GM12878 (cell line): ENCODE measurements at regions not wholly inside any gene's neighbourhood (a gene's known extent, or its start where the extent isn't known, plus 50 kb on each side); places are given as distances from the start of the nearest gene placed in this dataset.

ENCODE experiments used
- ATAC-seq: fragments of 200-7000 bp; cut with Tn5 transposase; 3 replicates; pipeline ENCODE4 v1.9.1; 2020; ENCODE audit warnings: mild to moderate bottlenecking, moderate library complexity
- BruUV-seq: library from RNA; stranded (reverse); fragments of 400-500 nt; replicated peaks from 2 replicates; lab custom pipeline; 2021; lab: Mats Ljungman, UMichigan
- CTCF ChIA-PET: fragments of 300-600 bp; sonication (Branson Sonifier 250); formaldehyde crosslinking; extraction: SDS; loops from one replicate; lab custom pipeline; 2021; ENCODE audit warnings: inconsistent platforms; lab: Yijun Ruan, JAX
- POLR2A ChIA-PET: fragments of 350-600 bp; formaldehyde crosslinking; extraction: SDS; loops from one replicate; lab custom pipeline; 2021; ENCODE audit warnings: inconsistent platforms; lab: Charles Lee
- RAD21 ChIA-PET: fragments of 300-600 bp; sonication (Branson Sonifier 250); formaldehyde crosslinking; loops from one replicate; lab custom pipeline; 2023; ENCODE audit warnings: antibody characterized with exemption; ENCODE audit not compliant: unreplicated experiment; lab: Charles Lee
- SMC1A ChIA-PET: fragments of 300-600 bp; sonication (Branson Sonifier 250); formaldehyde crosslinking; loops from one replicate; lab custom pipeline; 2023; ENCODE audit not compliant: unreplicated experiment, uncharacterized antibody; lab: Charles Lee
- DNase-seq: peaks from one replicate; pipeline ENCODE4 v3.0.0-alpha.2; 2011; ENCODE audit warnings: low read depth, low spot score
- FAIRE-seq: peaks from 3 replicates; lab custom pipeline; 2011; peaks lifted over from hg19 to GRCh38; lab: Jason Lieb, UNC
- H2AFZ ChIP-seq: 2 replicates; pipeline ENCODE4 v1.6.0; 2011; ENCODE audit warnings: low read depth, low read length, control low read depth; ENCODE audit not compliant: control insufficient read depth
- H3K27ac ChIP-seq: 2 replicates; pipeline ENCODE4 v1.5.1; 2011; ENCODE audit warnings: control low read depth; ENCODE audit not compliant: control insufficient read depth, insufficient read depth
- H3K27me3 ChIP-seq, 2 experiments: replicated peaks in 1 of 2; 2 replicates each; pipeline versions ENCODE4 v1.6.0 to v1.6.1; 2011; ENCODE audit warnings: low read length in 1 of 2; ENCODE audit not compliant: control insufficient read depth in 2 of 2, insufficient read depth in 2 of 2
- H3K36me3 ChIP-seq, 2 experiments: 2 replicates each; pipeline ENCODE4 v1.5.1; 2011; ENCODE audit warnings: low read length in 1 of 2; ENCODE audit not compliant: control insufficient read depth in 2 of 2, insufficient read depth in 2 of 2
- H3K4me1 ChIP-seq: 2 replicates; pipeline ENCODE4 v1.6.1; 2011; ENCODE audit warnings: mild to moderate bottlenecking, low read length, moderate library complexity, mixed read lengths; ENCODE audit not compliant: control insufficient read depth, insufficient read depth
- H3K4me2 ChIP-seq: 2 replicates; pipeline ENCODE4 v1.6.0; 2011; ENCODE audit warnings: control low read depth; ENCODE audit not compliant: control insufficient read depth, insufficient read depth
- H3K4me3 ChIP-seq: fragments of 200-600 bp; sonication (generic); 2 replicates; pipeline ENCODE4 v1.5.1; 2016
- H3K79me2 ChIP-seq: 2 replicates; pipeline ENCODE4 v1.6.0; 2011; ENCODE audit warnings: low read length; ENCODE audit not compliant: control insufficient read depth, insufficient read depth
- H3K9ac ChIP-seq: 2 replicates; pipeline ENCODE4 v1.8.0; 2011; ENCODE audit warnings: low read length, control low read depth, mixed read lengths; ENCODE audit not compliant: control insufficient read depth, insufficient read depth
- H3K9me3 ChIP-seq: replicated peaks from 3 replicates; pipeline ENCODE4 v1.5.1; 2011; ENCODE audit warnings: mild to moderate bottlenecking, low read length; ENCODE audit not compliant: control insufficient read depth, insufficient read depth
- H4K20me1 ChIP-seq: 2 replicates; pipeline ENCODE4 v1.6.0; 2011; ENCODE audit not compliant: control insufficient read depth, insufficient read depth
- EZH2 ChIP-seq: IDR thresholded peaks from 2 replicates; pipeline ENCODE4 v1.6.1; 2012; ENCODE audit warnings: low read depth, mild to moderate bottlenecking, control low read depth, inconsistent platforms, low read length, borderline replicate concordance; ENCODE audit not compliant: control insufficient read depth
- FOXM1 ChIP-seq: IDR thresholded peaks from 2 replicates; pipeline ENCODE4 v1.6.1; 2012; ENCODE audit warnings: low read depth, mild to moderate bottlenecking, inconsistent platforms, low read length, moderate library complexity
- MTA2 ChIP-seq: fragments of 450-650 bp; IDR thresholded peaks from 2 replicates; pipeline ENCODE4 v1.6.1; 2016; ENCODE audit warnings: low read depth, mild to moderate bottlenecking, moderate library complexity
- POLR2A ChIP-seq: IDR thresholded peaks from 2 replicates; pipeline ENCODE4 v1.6.1; 2011; ENCODE audit warnings: low read depth, mild to moderate bottlenecking, low read length
- POLR2AphosphoS5 ChIP-seq: IDR thresholded peaks from 2 replicates; pipeline ENCODE4 v1.6.1; 2011; ENCODE audit warnings: mild to moderate bottlenecking, low read length, inconsistent platforms
- RELA ChIP-seq: fragments of 450-650 bp; IDR thresholded peaks from 2 replicates; pipeline ENCODE4 v1.8.0; 2014; ENCODE audit warnings: borderline replicate concordance; ENCODE audit not compliant: partially characterized antibody
- SIX5 ChIP-seq: IDR thresholded peaks from 2 replicates; pipeline ENCODE4 v1.6.1; 2011; ENCODE audit warnings: mild to moderate bottlenecking, low read depth, low read length, moderate library complexity; ENCODE audit not compliant: severe bottlenecking
- SUZ12 ChIP-seq: fragments of 200-600 bp; sonication (generic); IDR thresholded peaks from one replicate; pipeline ENCODE4 v1.6.1; 2018; ENCODE audit warnings: antibody characterized with exemption, mild to moderate bottlenecking; ENCODE audit not compliant: unreplicated experiment
- ZBED1 ChIP-seq: IDR thresholded peaks from 2 replicates; pipeline ENCODE4 v1.6.1; 2016; ENCODE audit warnings: borderline replicate concordance
- ZNF384 ChIP-seq: IDR thresholded peaks from 2 replicates; pipeline ENCODE4 v1.6.1; 2012; ENCODE audit warnings: low read depth, mild to moderate bottlenecking, low read length, improper control_type of control experiment, borderline replicate concordance
- WGBS: methylation state at CpG from one replicate; pipeline ENCODE4 v1.1.6; 2016; ENCODE audit warnings: low lambda C conversion rate; ENCODE audit not compliant: insufficient replicate concordance, insufficient coverage; ENCODE audit errors: missing lambda C conversion rate; 5-methylcytosine and 5-hydroxymethylcytosine counted together
- in situ Hi-C: fragments of 300-500 bp; cut with MboI; formaldehyde crosslinking; loops from 9 replicates; pipeline ENCODE4 v1.14.3; 2018; ENCODE audit warnings: mixed read lengths
- intact Hi-C: fragments of 100-400 bp; cut with micrococcal nuclease; formaldehyde crosslinking; loops from one replicate; pipeline ENCODE4 v1.14.2; 2022; ENCODE audit not compliant: unreplicated experiment
- TF ChIP-seq, protein P1 (sequence below): fragments of 150-350 bp; IDR thresholded peaks from 2 replicates; pipeline ENCODE4 v1.6.1; 2016; ENCODE audit warnings: low read depth, low read length

DNA sequence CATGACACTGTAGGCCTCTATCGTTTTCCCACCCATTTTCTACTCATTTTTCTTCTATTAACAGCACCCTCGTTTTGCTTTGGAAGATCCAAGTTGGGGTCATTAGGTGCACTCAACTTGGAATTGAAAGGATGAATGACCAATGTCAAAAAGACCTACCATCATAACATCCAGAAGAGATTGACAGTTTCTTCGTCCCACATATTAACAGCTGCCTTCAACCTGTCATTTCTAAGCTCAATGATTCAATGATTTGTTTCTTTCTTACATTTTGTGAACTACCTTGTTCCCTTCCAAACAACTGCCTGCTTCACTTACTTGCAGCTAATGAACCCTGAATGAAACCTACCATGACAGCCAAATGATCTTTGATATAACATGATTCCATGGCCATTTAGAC lies 224.0 kb upstream of the KCNH7 start:
- no TSS peak for BruUV-seq
- TF ChIP-seq, protein P1, sequence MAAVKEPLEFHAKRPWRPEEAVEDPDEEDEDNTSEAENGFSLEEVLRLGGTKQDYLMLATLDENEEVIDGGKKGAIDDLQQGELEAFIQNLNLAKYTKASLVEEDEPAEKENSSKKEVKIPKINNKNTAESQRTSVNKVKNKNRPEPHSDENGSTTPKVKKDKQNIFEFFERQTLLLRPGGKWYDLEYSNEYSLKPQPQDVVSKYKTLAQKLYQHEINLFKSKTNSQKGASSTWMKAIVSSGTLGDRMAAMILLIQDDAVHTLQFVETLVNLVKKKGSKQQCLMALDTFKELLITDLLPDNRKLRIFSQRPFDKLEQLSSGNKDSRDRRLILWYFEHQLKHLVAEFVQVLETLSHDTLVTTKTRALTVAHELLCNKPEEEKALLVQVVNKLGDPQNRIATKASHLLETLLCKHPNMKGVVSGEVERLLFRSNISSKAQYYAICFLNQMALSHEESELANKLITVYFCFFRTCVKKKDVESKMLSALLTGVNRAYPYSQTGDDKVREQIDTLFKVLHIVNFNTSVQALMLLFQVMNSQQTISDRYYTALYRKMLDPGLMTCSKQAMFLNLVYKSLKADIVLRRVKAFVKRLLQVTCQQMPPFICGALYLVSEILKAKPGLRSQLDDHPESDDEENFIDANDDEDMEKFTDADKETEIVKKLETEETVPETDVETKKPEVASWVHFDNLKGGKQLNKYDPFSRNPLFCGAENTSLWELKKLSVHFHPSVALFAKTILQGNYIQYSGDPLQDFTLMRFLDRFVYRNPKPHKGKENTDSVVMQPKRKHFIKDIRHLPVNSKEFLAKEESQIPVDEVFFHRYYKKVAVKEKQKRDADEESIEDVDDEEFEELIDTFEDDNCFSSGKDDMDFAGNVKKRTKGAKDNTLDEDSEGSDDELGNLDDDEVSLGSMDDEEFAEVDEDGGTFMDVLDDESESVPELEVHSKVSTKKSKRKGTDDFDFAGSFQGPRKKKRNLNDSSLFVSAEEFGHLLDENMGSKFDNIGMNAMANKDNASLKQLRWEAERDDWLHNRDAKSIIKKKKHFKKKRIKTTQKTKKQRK = no peak
- no peak for TF ChIP-seq EZH2
- TF ChIP-seq POLR2A = no peak
- TF ChIP-seq RELA = no peak
- TF ChIP-seq ZBED1 = no peak
- TF ChIP-seq ZNF384 = no peak
- TF ChIP-seq FOXM1 = no peak
- no peak for TF ChIP-seq SIX5
- TF ChIP-seq MTA2 = no peak
- TF ChIP-seq POLR2AphosphoS5 = no peak
- no peak for TF ChIP-seq SUZ12
- TF ChIP-seq, all 136 proteins: peak for 0
- H4K20me1 ChIP-seq = no peaks in the 10 kb centered on the region
- no peak overlapping the region for H3K27ac ChIP-seq
- no peaks in the 10 kb centered on the region for H3K36me3 ChIP-seq
- ChIA-PET POLR2A (no interaction called here), RAD21 (no interaction called here), SMC1A (no interaction called here), CTCF (no interaction called here)
- no peak overlapping the region for H2AFZ ChIP-seq
- WGBS = 2% methylated on average over 3 of the region's 3 CpGs
- ATAC-seq = no peak
- no peak overlapping the region for H3K4me3 ChIP-seq
- no peak for DNase-seq
- in situ Hi-C loops (no loop called here), intact Hi-C loops (no loop called here)
- FAIRE-seq = no peak
- H3K4me2 ChIP-seq = no peak overlapping the region
- H3K27me3 ChIP-seq = no peaks in the 10 kb centered on the region
- no peak overlapping the region for H3K9ac ChIP-seq
- H3K4me1 ChIP-seq = no peaks in the 10 kb centered on the region
- no peaks in the 10 kb centered on the region for H3K9me3 ChIP-seq
- H3K79me2 ChIP-seq = no peaks in the 10 kb centered on the region
